ENCODE measurements at regions not wholly inside any gene's neighbourhood (a gene's known extent, or its start where the extent isn't known, plus 50 kb on each side); places are given as distances from the start of the nearest gene placed in this dataset.

GRCh38 chr2:11077411-11077810, 77.9 kb upstream of the SLC66A3 start:
- TF ChIP-seq RCOR1 (IDR thresholded peaks at IDR 0.05; ENCODE audit: insufficient replicate concordance, low read length) (no peak), CTCF (conservative IDR thresholded peaks at IDR 0.05; ENCODE audit: low read depth, low read length) (no peak), POLR2A (IDR thresholded peaks at IDR 0.05; ENCODE audit: low read depth, low read length) (no peak), RAD21 (IDR thresholded peaks at IDR 0.05; ENCODE audit: low read length) (no peak), USF2 (IDR thresholded peaks at IDR 0.05; ENCODE audit: low read depth, low read length) (no peak), MXI1 (IDR thresholded peaks at IDR 0.05; ENCODE audit: borderline replicate concordance, low read depth, low read length) (no peak), CEBPB (IDR thresholded peaks at IDR 0.05; ENCODE audit: low read depth, low read length) (no peak), BHLHE40 (IDR thresholded peaks at IDR 0.05; ENCODE audit: low read depth, low read length) (no peak)
